HEK293 (cell line): ENCODE measurements at regions not wholly inside any gene's neighbourhood (a gene's known extent, or its start where the extent isn't known, plus 50 kb on each side); places are given as distances from the start of the nearest gene placed in this dataset.

Experiments used
- CTCF ChIA-PET: fragments of 350-600 bp; formaldehyde crosslinking; extraction: SDS; loops from one replicate; lab custom pipeline; 2021; ENCODE audit warnings: antibody characterized with exemption; lab: Yijun Ruan, JAX
- POLR2A ChIA-PET: fragments of 300-600 bp; formaldehyde crosslinking; extraction: SDS; loops from one replicate; lab custom pipeline; 2020; ENCODE audit warnings: antibody characterized with exemption, inconsistent platforms; lab: Yijun Ruan, JAX
- H3K27ac ChIP-seq: fragments of 200-500 bp; sonication (Bioruptor generic); 2 replicates; pipeline ENCODE4 v1.5.1; 2014; ENCODE audit warnings: low read depth, low read length, control low read depth, inconsistent platforms; ENCODE audit errors: extremely low read depth
- H3K36me3 ChIP-seq, 2 experiments: fragments of 200-500 bp in 1 of 2; sonication (Bioruptor generic) in 1 of 2; 1 replicate in 1 of 2; 2 replicates in 1 of 2; pipeline ENCODE4 v1.5.1; 2014 to 2017; ENCODE audit warnings: inconsistent platforms in 2 of 2, low read length in 2 of 2; ENCODE audit not compliant: control insufficient read depth in 2 of 2, insufficient read depth in 1 of 2
- H3K4me1 ChIP-seq: fragments of 200-500 bp; sonication (Bioruptor generic); 2 replicates; pipeline ENCODE4 v1.5.1; 2014; ENCODE audit warnings: mild to moderate bottlenecking, low read length, inconsistent platforms; ENCODE audit not compliant: control insufficient read depth, insufficient read depth
- H3K4me3 ChIP-seq: 2 replicates; pipeline ENCODE4 v1.5.1; 2011; ENCODE audit warnings: low read depth, mild to moderate bottlenecking, control low read depth, low read length, moderate library complexity
- H3K9me3 ChIP-seq: fragments of 200-500 bp; sonication (Bioruptor generic); 2 replicates; pipeline ENCODE4 v1.5.1; 2014; ENCODE audit warnings: low read depth, low read length, inconsistent platforms; ENCODE audit not compliant: control insufficient read depth, insufficient read depth
- KLF7 ChIP-seq: fragments of 450-650 bp; formaldehyde crosslinking; IDR thresholded peaks from 2 replicates; pipeline ENCODE4 v1.5.1; 2016; ENCODE audit warnings: missing biosample characterization, missing genetic modification characterization, borderline replicate concordance
- PRDM10 ChIP-seq: fragments of 450-650 bp; formaldehyde crosslinking; IDR thresholded peaks from 2 replicates; pipeline ENCODE4 v1.5.1; 2016; ENCODE audit warnings: missing biosample characterization, missing genetic modification characterization
- SCRT1 ChIP-seq: fragments of 450-650 bp; formaldehyde crosslinking; IDR thresholded peaks from 2 replicates; pipeline ENCODE4 v1.5.1; 2016; ENCODE audit warnings: missing biosample characterization, missing genetic modification characterization, borderline replicate concordance
- TRIM28 ChIP-seq: IDR thresholded peaks from 2 replicates; pipeline ENCODE4 v1.6.1; 2011; ENCODE audit warnings: low read length, control low read depth, borderline replicate concordance
- ZNF114 ChIP-seq: fragments of 450-650 bp; formaldehyde crosslinking; IDR thresholded peaks from 2 replicates; pipeline ENCODE4 v1.5.0; 2017; ENCODE audit warnings: missing biosample characterization, missing genetic modification characterization
- ZNF19 ChIP-seq: fragments of 450-650 bp; formaldehyde crosslinking; IDR thresholded peaks from 2 replicates; pipeline ENCODE4; 2016; ENCODE audit warnings: missing biosample characterization, missing genetic modification characterization, low read depth
- ZNF248 ChIP-seq: fragments of 450-650 bp; formaldehyde crosslinking; IDR thresholded peaks from 2 replicates; pipeline ENCODE4 v1.5.1; 2017; ENCODE audit warnings: missing biosample characterization, missing genetic modification characterization
- ZNF341 ChIP-seq: fragments of 450-650 bp; formaldehyde crosslinking; IDR thresholded peaks from 2 replicates; pipeline ENCODE4; 2016; ENCODE audit warnings: low read depth, missing biosample characterization, missing genetic modification characterization
- ZNF416 ChIP-seq: fragments of 450-650 bp; formaldehyde crosslinking; IDR thresholded peaks from 2 replicates; pipeline ENCODE4 v1.5.1; 2016; ENCODE audit warnings: missing biosample characterization, missing genetic modification characterization
- ZNF521 ChIP-seq: fragments of 450-650 bp; formaldehyde crosslinking; IDR thresholded peaks from 2 replicates; pipeline ENCODE4 v1.5.1; 2017; ENCODE audit warnings: missing biosample characterization, mild to moderate bottlenecking, missing genetic modification characterization
- ZNF544 ChIP-seq: fragments of 450-650 bp; formaldehyde crosslinking; IDR thresholded peaks from 2 replicates; pipeline ENCODE4 v1.5.0; 2017; ENCODE audit warnings: missing biosample characterization, missing genetic modification characterization
- ZNF560 ChIP-seq: fragments of 450-650 bp; formaldehyde crosslinking; IDR thresholded peaks from 2 replicates; pipeline ENCODE4 v1.5.1; 2017; ENCODE audit warnings: missing biosample characterization, missing genetic modification characterization, borderline replicate concordance
- ZNF792 ChIP-seq: fragments of 450-650 bp; formaldehyde crosslinking; IDR thresholded peaks from 2 replicates; pipeline ENCODE4 v1.5.1; 2016; ENCODE audit warnings: missing biosample characterization, missing genetic modification characterization
- TF ChIP-seq, protein P1 (sequence below): fragments of 450-650 bp; formaldehyde crosslinking; IDR thresholded peaks from 2 replicates; pipeline ENCODE4 v1.5.1; 2016; ENCODE audit warnings: missing biosample characterization, missing genetic modification characterization
- TF ChIP-seq, protein P2 (sequence below): fragments of 450-650 bp; formaldehyde crosslinking; IDR thresholded peaks from 2 replicates; pipeline ENCODE4 v1.5.1; 2016; ENCODE audit warnings: missing biosample characterization, missing genetic modification characterization
- TF ChIP-seq, protein P3 (sequence below): fragments of 450-650 bp; formaldehyde crosslinking; IDR thresholded peaks from 2 replicates; pipeline ENCODE4 v1.5.1; 2016; ENCODE audit warnings: missing biosample characterization, missing genetic modification characterization, borderline replicate concordance
- TF ChIP-seq, protein P4 (sequence below): fragments of 450-650 bp; IDR thresholded peaks from 2 replicates; pipeline ENCODE4 v1.5.1; 2018; ENCODE audit warnings: missing biosample characterization, missing genetic modification characterization

DNA sequence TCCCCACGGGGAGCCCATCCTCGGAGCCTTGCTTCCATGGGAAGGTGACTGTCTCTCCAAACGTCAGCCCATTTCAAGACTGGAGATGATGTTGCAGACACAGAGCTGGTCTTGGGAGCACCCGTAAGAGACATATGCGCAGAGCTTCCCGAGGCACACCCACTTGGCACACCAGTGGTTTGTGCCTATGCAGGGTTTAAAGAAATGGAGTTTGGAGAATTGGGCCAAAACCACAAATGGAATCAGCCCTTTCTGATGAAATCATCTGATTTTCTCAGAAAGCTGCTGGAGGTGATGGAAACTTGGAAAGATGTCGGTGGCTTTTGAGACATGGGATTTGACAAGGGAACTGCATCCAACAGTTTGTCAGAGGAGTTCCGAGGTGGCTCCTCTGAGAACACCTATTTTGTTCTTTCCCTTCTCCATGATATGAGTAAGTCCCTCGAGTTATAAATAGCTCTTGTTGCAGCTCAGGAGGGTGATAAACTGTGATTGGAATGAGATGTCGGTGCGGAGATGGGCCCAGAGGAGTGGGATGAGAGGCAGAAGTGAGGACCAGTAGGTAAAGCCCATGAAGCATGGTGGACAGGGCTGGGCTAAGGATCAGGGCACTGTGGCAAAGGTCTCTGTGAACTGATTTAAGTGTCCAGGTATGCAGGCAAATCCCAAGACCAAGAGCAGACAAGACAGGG is 225.7 kb downstream of the ACKR3 start:
- no peak overlapping the region for H3K4me3 ChIP-seq
- ChIA-PET POLR2A (no interaction called here), CTCF (no interaction called here)
- H3K36me3 ChIP-seq = no peaks in the 10 kb centered on the region
- TF ChIP-seq ZNF248 (tag by site-specific recombination) (no peak), ZNF19 (no peak), ZNF416 (no peak), TRIM28 (no peak), ZNF792 (no peak), KLF7 (tag by site-specific recombination) (no peak)
- TF ChIP-seq, protein P1, sequence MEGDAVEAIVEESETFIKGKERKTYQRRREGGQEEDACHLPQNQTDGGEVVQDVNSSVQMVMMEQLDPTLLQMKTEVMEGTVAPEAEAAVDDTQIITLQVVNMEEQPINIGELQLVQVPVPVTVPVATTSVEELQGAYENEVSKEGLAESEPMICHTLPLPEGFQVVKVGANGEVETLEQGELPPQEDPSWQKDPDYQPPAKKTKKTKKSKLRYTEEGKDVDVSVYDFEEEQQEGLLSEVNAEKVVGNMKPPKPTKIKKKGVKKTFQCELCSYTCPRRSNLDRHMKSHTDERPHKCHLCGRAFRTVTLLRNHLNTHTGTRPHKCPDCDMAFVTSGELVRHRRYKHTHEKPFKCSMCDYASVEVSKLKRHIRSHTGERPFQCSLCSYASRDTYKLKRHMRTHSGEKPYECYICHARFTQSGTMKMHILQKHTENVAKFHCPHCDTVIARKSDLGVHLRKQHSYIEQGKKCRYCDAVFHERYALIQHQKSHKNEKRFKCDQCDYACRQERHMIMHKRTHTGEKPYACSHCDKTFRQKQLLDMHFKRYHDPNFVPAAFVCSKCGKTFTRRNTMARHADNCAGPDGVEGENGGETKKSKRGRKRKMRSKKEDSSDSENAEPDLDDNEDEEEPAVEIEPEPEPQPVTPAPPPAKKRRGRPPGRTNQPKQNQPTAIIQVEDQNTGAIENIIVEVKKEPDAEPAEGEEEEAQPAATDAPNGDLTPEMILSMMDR (tag by site-specific recombination) = no peak
- TF ChIP-seq, protein P2, sequence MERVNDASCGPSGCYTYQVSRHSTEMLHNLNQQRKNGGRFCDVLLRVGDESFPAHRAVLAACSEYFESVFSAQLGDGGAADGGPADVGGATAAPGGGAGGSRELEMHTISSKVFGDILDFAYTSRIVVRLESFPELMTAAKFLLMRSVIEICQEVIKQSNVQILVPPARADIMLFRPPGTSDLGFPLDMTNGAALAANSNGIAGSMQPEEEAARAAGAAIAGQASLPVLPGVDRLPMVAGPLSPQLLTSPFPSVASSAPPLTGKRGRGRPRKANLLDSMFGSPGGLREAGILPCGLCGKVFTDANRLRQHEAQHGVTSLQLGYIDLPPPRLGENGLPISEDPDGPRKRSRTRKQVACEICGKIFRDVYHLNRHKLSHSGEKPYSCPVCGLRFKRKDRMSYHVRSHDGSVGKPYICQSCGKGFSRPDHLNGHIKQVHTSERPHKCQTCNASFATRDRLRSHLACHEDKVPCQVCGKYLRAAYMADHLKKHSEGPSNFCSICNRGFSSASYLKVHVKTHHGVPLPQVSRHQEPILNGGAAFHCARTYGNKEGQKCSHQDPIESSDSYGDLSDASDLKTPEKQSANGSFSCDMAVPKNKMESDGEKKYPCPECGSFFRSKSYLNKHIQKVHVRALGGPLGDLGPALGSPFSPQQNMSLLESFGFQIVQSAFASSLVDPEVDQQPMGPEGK (tag by site-specific recombination) = no peak
- TF ChIP-seq, protein P3, sequence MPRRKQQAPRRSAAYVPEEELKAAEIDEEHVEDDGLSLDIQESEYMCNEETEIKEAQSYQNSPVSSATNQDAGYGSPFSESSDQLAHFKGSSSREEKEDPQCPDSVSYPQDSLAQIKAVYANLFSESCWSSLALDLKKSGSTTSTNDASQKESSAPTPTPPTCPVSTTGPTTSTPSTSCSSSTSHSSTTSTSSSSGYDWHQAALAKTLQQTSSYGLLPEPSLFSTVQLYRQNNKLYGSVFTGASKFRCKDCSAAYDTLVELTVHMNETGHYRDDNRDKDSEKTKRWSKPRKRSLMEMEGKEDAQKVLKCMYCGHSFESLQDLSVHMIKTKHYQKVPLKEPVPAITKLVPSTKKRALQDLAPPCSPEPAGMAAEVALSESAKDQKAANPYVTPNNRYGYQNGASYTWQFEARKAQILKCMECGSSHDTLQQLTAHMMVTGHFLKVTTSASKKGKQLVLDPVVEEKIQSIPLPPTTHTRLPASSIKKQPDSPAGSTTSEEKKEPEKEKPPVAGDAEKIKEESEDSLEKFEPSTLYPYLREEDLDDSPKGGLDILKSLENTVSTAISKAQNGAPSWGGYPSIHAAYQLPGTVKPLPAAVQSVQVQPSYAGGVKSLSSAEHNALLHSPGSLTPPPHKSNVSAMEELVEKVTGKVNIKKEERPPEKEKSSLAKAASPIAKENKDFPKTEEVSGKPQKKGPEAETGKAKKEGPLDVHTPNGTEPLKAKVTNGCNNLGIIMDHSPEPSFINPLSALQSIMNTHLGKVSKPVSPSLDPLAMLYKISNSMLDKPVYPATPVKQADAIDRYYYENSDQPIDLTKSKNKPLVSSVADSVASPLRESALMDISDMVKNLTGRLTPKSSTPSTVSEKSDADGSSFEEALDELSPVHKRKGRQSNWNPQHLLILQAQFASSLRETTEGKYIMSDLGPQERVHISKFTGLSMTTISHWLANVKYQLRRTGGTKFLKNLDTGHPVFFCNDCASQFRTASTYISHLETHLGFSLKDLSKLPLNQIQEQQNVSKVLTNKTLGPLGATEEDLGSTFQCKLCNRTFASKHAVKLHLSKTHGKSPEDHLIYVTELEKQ = no peak
- no peak overlapping the region for H3K27ac ChIP-seq
- H3K4me1 ChIP-seq = no peaks in the 10 kb centered on the region
- no peaks in the 10 kb centered on the region for H3K9me3 ChIP-seq

GRCh38 chr2:236795861-236796219 is 226.2 kb downstream of the ACKR3 start:
- H3K9me3 ChIP-seq = no peaks in the 10 kb centered on the region
- TF ChIP-seq SCRT1 (tag by site-specific recombination) (no peak), ZNF114 (tag by site-specific recombination) (no peak)
- TF ChIP-seq, all 188 proteins: peak for 0
- Histone ChIP-seq H3K4me3 (no peak overlapping the region), H3K4me1 (no peaks in the 10 kb centered on the region), H3K36me3 (no peaks in the 10 kb centered on the region), H3K27ac (no peak overlapping the region)
- ChIA-PET CTCF (no interaction called here), POLR2A (no interaction called here)

GRCh38 chr2:236796236-236796635 is 226.6 kb downstream of the ACKR3 start:
- CTCF ChIA-PET = no interaction called here
- POLR2A ChIA-PET = no interaction called here
- no peaks in the 10 kb centered on the region for H3K36me3 ChIP-seq
- H3K4me1 ChIP-seq = no peaks in the 10 kb centered on the region
- no peak overlapping the region for H3K27ac ChIP-seq
- no peak overlapping the region for H3K4me3 ChIP-seq
- no peaks in the 10 kb centered on the region for H3K9me3 ChIP-seq
- TF ChIP-seq ZNF560 = no peak
- no peak for TF ChIP-seq ZNF544
- TF ChIP-seq, protein P4, sequence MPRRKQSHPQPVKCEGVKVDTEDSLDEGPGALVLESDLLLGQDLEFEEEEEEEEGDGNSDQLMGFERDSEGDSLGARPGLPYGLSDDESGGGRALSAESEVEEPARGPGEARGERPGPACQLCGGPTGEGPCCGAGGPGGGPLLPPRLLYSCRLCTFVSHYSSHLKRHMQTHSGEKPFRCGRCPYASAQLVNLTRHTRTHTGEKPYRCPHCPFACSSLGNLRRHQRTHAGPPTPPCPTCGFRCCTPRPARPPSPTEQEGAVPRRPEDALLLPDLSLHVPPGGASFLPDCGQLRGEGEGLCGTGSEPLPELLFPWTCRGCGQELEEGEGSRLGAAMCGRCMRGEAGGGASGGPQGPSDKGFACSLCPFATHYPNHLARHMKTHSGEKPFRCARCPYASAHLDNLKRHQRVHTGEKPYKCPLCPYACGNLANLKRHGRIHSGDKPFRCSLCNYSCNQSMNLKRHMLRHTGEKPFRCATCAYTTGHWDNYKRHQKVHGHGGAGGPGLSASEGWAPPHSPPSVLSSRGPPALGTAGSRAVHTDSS (tag by site-specific recombination) = no peak
- TF ChIP-seq ZNF521 (tag by site-specific recombination) = no peak
- no peak for TF ChIP-seq PRDM10 (tag by site-specific recombination)
- TF ChIP-seq ZNF341 (tag by site-specific recombination) = no peak
